Motor neuron (in vitro differentiated cells): ENCODE measurements at regions not wholly inside any gene's neighbourhood (a gene's known extent, or its start where the extent isn't known, plus 50 kb on each side); places are given as distances from the start of the nearest gene placed in this dataset.
"Not testable (repeated sequence)": the region's sequence is repeated elsewhere in the genome, so short reads cannot be mapped to it uniquely, and the experiment has no call there.

Experiments
- ATAC-seq, 8 experiments: fragments of 200-7000 bp; cut with Tn5 transposase; replicated peaks in 6 of 8; 2 replicates each; pipeline ENCODE4 v1.8.0; 2021; ENCODE audit warnings: mild to moderate bottlenecking in 8 of 8, moderate library complexity in 8 of 8
- H3K27ac ChIP-seq, 2 donors: fragments of 250-450 bp; sonication (Bioruptor Pico); 2 replicates each; pipeline ENCODE4 v1.9.0; 2021; ENCODE audit warnings: antibody characterized with exemption in 2 of 2, mild to moderate bottlenecking in 2 of 2, moderate library complexity in 1 of 2
- H3K4me1 ChIP-seq, 2 donors: fragments of 250-450 bp; sonication (Bioruptor Pico); replicated peaks in 1 of 2; 2 replicates each; pipeline ENCODE4 v1.6.1; 2021; ENCODE audit warnings: antibody characterized with exemption in 2 of 2, mild to moderate bottlenecking in 2 of 2, moderate library complexity in 1 of 2
- H3K4me3 ChIP-seq, 5 donors: fragments of 250-450 bp; sonication (Bioruptor Pico); 2 replicates each; pipeline ENCODE4 v1.9.0; 2021; ENCODE audit warnings: antibody characterized with exemption in 5 of 5, mild to moderate bottlenecking in 5 of 5, moderate library complexity in 4 of 5
- WGBS, 10 experiments: fragments of 450-650 bp; shearing (Covaris generic); methylation state at CpG; one replicate each; pipeline ENCODE4 v1.0.0; 2022; 5-methylcytosine and 5-hydroxymethylcytosine counted together
- in situ Hi-C, 9 experiments: fragments of 400-800 bp; cut with MboI; loops; one replicate each; pipeline ENCODE4 v1.15.0; 2021; ENCODE audit warnings: low sequenced_read_pairs in 9 of 9, low pct_unique_long_range_greater_than_20kb in 2 of 9; ENCODE audit not compliant: unreplicated experiment in 9 of 9

- in situ Hi-C loops: no loop called here
- WGBS, 10 experiments: 62 to 100% (median 88%) methylated on average over 2 to 8 of the region's 8 CpGs; no CpG with 5 or more reads in 1 of the 10 experiments
Measured at GRCh38 chr13:28607187-28607955, 51.6 kb upstream of the POMP start.

GRCh38 chr13:28606466-28606865 is 52.5 kb upstream of the POMP start:
- H3K4me1 ChIP-seq: no peaks in the 10 kb centered on the region
- WGBS, 10 experiments: 60 to 100% (median 88%) methylated on average over 1 to 5 of the region's 5 CpGs; no CpG with 5 or more reads in 2 of the 10 experiments
- H3K27ac ChIP-seq: no peak overlapping the region
- no peak for ATAC-seq
- in situ Hi-C loops: no loop called here
- H3K4me3 ChIP-seq: no peak overlapping the region

More at GRCh38 chr13:28607187-28607955, 51.6 kb upstream of the POMP start:
- no peak overlapping the region for H3K27ac ChIP-seq
- no peaks in the 10 kb centered on the region for H3K4me1 ChIP-seq
- no peak for ATAC-seq
- H3K4me3 ChIP-seq: no peak overlapping the region

- WGBS, 10 experiments: 100% methylated on average over 1 of the region's 3 CpGs; no CpG with 5 or more reads in 8 of the 10 experiments
- H3K27ac ChIP-seq, H3K4me3 ChIP-seq, in situ Hi-C loops, H3K4me1 ChIP-seq, ATAC-seq: not testable (repeated sequence)
Measured at GRCh38 chr13:28605147-28605546, 53.8 kb upstream of the POMP start.

- no peak overlapping the region for H3K4me3 ChIP-seq
- H3K4me1 ChIP-seq: no peaks in the 10 kb centered on the region
- 33 to 83% (median 57%) methylated on average over 1 to 6 of the region's 6 CpGs; no CpG with 5 or more reads in 2 of the 10 experiments for WGBS, 10 experiments
- no peak for ATAC-seq
- H3K27ac ChIP-seq: no peak overlapping the region
- in situ Hi-C loops: no loop called here
Measured at GRCh38 chr13:28603043-28603664, 55.8 kb upstream of the POMP start.

- in situ Hi-C loops: no loop called here
- Histone ChIP-seq H3K4me1 (no peaks in the 10 kb centered on the region), H3K4me3 (no peak overlapping the region), H3K27ac (no peak overlapping the region)
- 80 to 100% (median 92%) methylated on average over 1 to 2 of the region's 2 CpGs for WGBS, 10 experiments
- no peak for ATAC-seq
Measured at GRCh38 chr13:28602580-28602979, 56.4 kb upstream of the POMP start.

GRCh38 chr13:28601581-28601980 is 57.3 kb upstream of the POMP start:
- H3K27ac ChIP-seq: no peak overlapping the region
- H3K4me1 ChIP-seq: no peaks in the 10 kb centered on the region
- WGBS, 10 experiments: 0 to 100% (median 95%) methylated on average over 1 to 3 of the region's 3 CpGs; no CpG with 5 or more reads in 3 of the 10 experiments
- H3K4me3 ChIP-seq: no peak overlapping the region
- no peak for ATAC-seq
- in situ Hi-C loops: no loop called here

- ATAC-seq: no peak
- H3K4me3 ChIP-seq: no peak overlapping the region
- in situ Hi-C loops: no loop called here
- WGBS, 10 experiments: 10 to 80% (median 50%) methylated on average over 1 to 3 of the region's 3 CpGs; no CpG with 5 or more reads in 1 of the 10 experiments
- H3K4me1 ChIP-seq: no peaks in the 10 kb centered on the region
- no peak overlapping the region for H3K27ac ChIP-seq
Measured at GRCh38 chr13:28597641-28598040, 61.3 kb upstream of the POMP start.

GRCh38 chr13:28590461-28590860 is 68.5 kb upstream of the POMP start:
- 82 to 100% (median 85%) methylated on average over 2 to 8 of the region's 12 CpGs; no CpG with 5 or more reads in 5 of the 10 experiments for WGBS, 10 experiments
- no peak for ATAC-seq
- in situ Hi-C loops: no loop called here
- Histone ChIP-seq H3K4me1 (no peaks in the 10 kb centered on the region), H3K27ac (no peak overlapping the region), H3K4me3 (no peak overlapping the region)

GRCh38 chr13:28588296-28588695 is 70.6 kb upstream of the POMP start:
- in situ Hi-C loops: no loop called here
- H3K4me3 ChIP-seq: no peak overlapping the region
- no peak for ATAC-seq
- no peaks in the 10 kb centered on the region for H3K4me1 ChIP-seq
- 60 to 100% (median 81%) methylated on average over 1 to 5 of the region's 5 CpGs; no CpG with 5 or more reads in 1 of the 10 experiments for WGBS, 10 experiments
- no peak overlapping the region for H3K27ac ChIP-seq

GRCh38 chr13:28587174-28587540 is 71.8 kb upstream of the POMP start:
- Histone ChIP-seq H3K4me3 (no peak overlapping the region), H3K4me1 (peaks cover 4 to 7% of the 10 kb centered on the region in 2 donors), H3K27ac (no peak overlapping the region)
- 98 to 100% (median 100%) methylated on average over 1 to 2 of the region's 2 CpGs; no CpG with 5 or more reads in 7 of the 10 experiments for WGBS, 10 experiments
- ATAC-seq: peak in 1 of 8 experiments; percentile 6
- in situ Hi-C loops: no loop called here

- no peak overlapping the region for H3K27ac ChIP-seq
- 5 to 100% (median 60%) methylated on average over 1 to 6 of the region's 6 CpGs; no CpG with 5 or more reads in 1 of the 10 experiments for WGBS, 10 experiments
- peak in 1 of 8 experiments; percentile 95 for ATAC-seq
- in situ Hi-C loops: no loop called here
- H3K4me3 ChIP-seq: no peak overlapping the region
- H3K4me1 ChIP-seq: peaks cover 4 to 7% of the 10 kb centered on the region in 2 donors
Measured at GRCh38 chr13:28586439-28587173, 72.3 kb upstream of the POMP start.

- no peak for ATAC-seq
- Histone ChIP-seq H3K4me1 (peaks cover 4 to 7% of the 10 kb centered on the region in 2 donors), H3K4me3 (no peak overlapping the region), H3K27ac (no peak overlapping the region)
- in situ Hi-C loops: no loop called here
- 75 to 100% (median 94%) methylated on average over 1 of the region's 1 CpG; no CpG with 5 or more reads in 4 of the 10 experiments for WGBS, 10 experiments
Measured at GRCh38 chr13:28585561-28585960, 73.4 kb upstream of the POMP start.

GRCh38 chr13:28584873-28585381 is 74.0 kb upstream of the POMP start:
- in situ Hi-C loops: no loop called here
- WGBS, 10 experiments: 39 to 94% (median 74%) methylated on average over 2 to 4 of the region's 4 CpGs; no CpG with 5 or more reads in 2 of the 10 experiments
- Histone ChIP-seq H3K27ac (no peak overlapping the region), H3K4me1 (peaks cover 4 to 7% of the 10 kb centered on the region in 2 donors), H3K4me3 (no peak overlapping the region)
- ATAC-seq: no peak
